Cardiac muscle cell (in vitro differentiated cells and primary cell): ENCODE measurements at regions not wholly inside any gene's neighbourhood (a gene's known extent, or its start where the extent isn't known, plus 50 kb on each side); places are given as distances from the start of the nearest gene placed in this dataset.

ENCODE experiments used
- DNase-seq, 2 donors: peaks; one replicate each; pipeline versions ENCODE4 v3.0.0 to v3.0.0-alpha.2; 2010 to 2017; ENCODE audit warnings: low read depth in 1 of 2, low spot score in 1 of 2
- H3K27ac ChIP-seq: fragments of 200-600 bp; sonication (generic); 2 replicates; pipeline ENCODE4 v1.5.1; 2016
- H3K27me3 ChIP-seq: fragments of 200-600 bp; sonication (generic); 2 replicates; pipeline ENCODE4 v1.6.0; 2016; ENCODE audit warnings: control low read depth
- H3K36me3 ChIP-seq: fragments of 200-600 bp; sonication (generic); 2 replicates; pipeline ENCODE4 v1.5.1; 2016; ENCODE audit warnings: control low read depth
- H3K4me1 ChIP-seq: fragments of 200-600 bp; sonication (generic); 2 replicates; pipeline ENCODE4 v1.8.1; 2017; ENCODE audit warnings: low read depth, mild to moderate bottlenecking, mixed run types
- H3K4me3 ChIP-seq: fragments of 200-600 bp; sonication (generic); 2 replicates; pipeline ENCODE4 v1.5.1; 2016; ENCODE audit warnings: mild to moderate bottlenecking
- H3K9me3 ChIP-seq: fragments of 200-600 bp; sonication (generic); 2 replicates; pipeline ENCODE4 v1.5.1; 2017; ENCODE audit warnings: low read depth, mild to moderate bottlenecking, control low read depth
- CTCF ChIP-seq: IDR thresholded peaks from 2 replicates; pipeline ENCODE4 v1.5.1; 2012; ENCODE audit warnings: low read depth, mild to moderate bottlenecking, low read length

GRCh38 chr6:90914312-90914711 is 327.4 kb upstream of the MAP3K7 start:
- H3K36me3 ChIP-seq, result no peaks in the 10 kb centered on the region
- no peak overlapping the region for H3K4me3 ChIP-seq
- no peak for DNase-seq
- H3K27me3 ChIP-seq, result no peaks in the 10 kb centered on the region
- H3K4me1 ChIP-seq, result peaks cover 5% of the 10 kb centered on the region
- H3K27ac ChIP-seq, result no peak overlapping the region
- TF ChIP-seq CTCF, result no peak
- H3K9me3 ChIP-seq, result no peaks in the 10 kb centered on the region

- no peaks in the 10 kb centered on the region for H3K36me3 ChIP-seq
- H3K4me3 ChIP-seq, result no peak overlapping the region
- no peak for TF ChIP-seq CTCF
- H3K27me3 ChIP-seq, result no peaks in the 10 kb centered on the region
- no peaks in the 10 kb centered on the region for H3K9me3 ChIP-seq
- DNase-seq, result no peak
- H3K4me1 ChIP-seq, result peaks cover 5% of the 10 kb centered on the region
- H3K27ac ChIP-seq, result no peak overlapping the region
These were observed 326.5 kb upstream of the MAP3K7 start for GRCh38 chr6:90913266-90913960.

GRCh38 chr6:90911642-90912041 is 324.8 kb upstream of the MAP3K7 start:
- H3K4me1 ChIP-seq, result peaks cover 5% of the 10 kb centered on the region
- no peak overlapping the region for H3K4me3 ChIP-seq
- no peak for DNase-seq
- no peaks in the 10 kb centered on the region for H3K36me3 ChIP-seq
- H3K27me3 ChIP-seq, result no peaks in the 10 kb centered on the region
- no peak for TF ChIP-seq CTCF
- no peak overlapping the region for H3K27ac ChIP-seq
- H3K9me3 ChIP-seq, result no peaks in the 10 kb centered on the region

- H3K4me3 ChIP-seq, result no peak overlapping the region
- no peak for DNase-seq
- no peak for TF ChIP-seq CTCF
- H3K27me3 ChIP-seq, result no peaks in the 10 kb centered on the region
- peaks cover 5% of the 10 kb centered on the region for H3K4me1 ChIP-seq
- H3K36me3 ChIP-seq, result no peaks in the 10 kb centered on the region
- no peaks in the 10 kb centered on the region for H3K9me3 ChIP-seq
- no peak overlapping the region for H3K27ac ChIP-seq
These were observed 324.0 kb upstream of the MAP3K7 start for GRCh38 chr6:90910893-90911292.

- peaks cover 5% of the 10 kb centered on the region for H3K4me1 ChIP-seq
- H3K4me3 ChIP-seq, result no peak overlapping the region
- no peaks in the 10 kb centered on the region for H3K9me3 ChIP-seq
- H3K27ac ChIP-seq, result no peak overlapping the region
- TF ChIP-seq CTCF, result no peak
- DNase-seq, result no peak
- H3K36me3 ChIP-seq, result no peaks in the 10 kb centered on the region
- no peaks in the 10 kb centered on the region for H3K27me3 ChIP-seq
These were observed 321.2 kb upstream of the MAP3K7 start for GRCh38 chr6:90907931-90908655.
